SU-DHL-6 (cell line): ENCODE measurements at regions not wholly inside any gene's neighbourhood (a gene's known extent, or its start where the extent isn't known, plus 50 kb on each side); places are given as distances from the start of the nearest gene placed in this dataset.

Experiments
- H2AFZ ChIP-seq: fragments of 200-600 bp; sonication (generic); 2 replicates; pipeline ENCODE4 v1.6.1; 2014; ENCODE audit warnings: low read depth, mild to moderate bottlenecking, moderate library complexity, mixed read lengths, antibody characterized with exemption, low read length; ENCODE audit not compliant: severe bottlenecking
- H3F3A ChIP-seq: fragments of 200-600 bp; shearing (Covaris generic); 2 replicates; pipeline ENCODE4 v1.6.0; 2016; ENCODE audit warnings: antibody characterized with exemption, mild to moderate bottlenecking; ENCODE audit not compliant: insufficient read depth
- H3K27ac ChIP-seq: fragments of 200-600 bp; sonication (generic); 2 replicates; pipeline ENCODE4 v1.5.1; 2016; ENCODE audit warnings: low read depth, mild to moderate bottlenecking, low read length, moderate library complexity, mixed read lengths
- H3K27me3 ChIP-seq: fragments of 200-600 bp; sonication (generic), shearing (Covaris generic); 2 replicates; pipeline ENCODE4 v1.6.0; 2014; ENCODE audit warnings: mild to moderate bottlenecking, low read length
- H3K36me3 ChIP-seq: fragments of 200-600 bp; sonication (generic); 2 replicates; pipeline ENCODE4 v1.6.1; 2014; ENCODE audit warnings: mild to moderate bottlenecking, low read length, mixed read lengths
- H3K4me2 ChIP-seq: fragments of 300-600, 200-600 bp; shearing (Covaris generic), sonication (generic); 2 replicates; pipeline ENCODE4 v1.6.0; 2014; ENCODE audit warnings: low read length, low read depth, mild to moderate bottlenecking; ENCODE audit not compliant: poor library complexity, severe bottlenecking
- H3K4me3 ChIP-seq: fragments of 200-600 bp; sonication (generic); 2 replicates; pipeline ENCODE4 v1.5.1; 2014; ENCODE audit warnings: antibody characterized with exemption, low read length, mild to moderate bottlenecking, mixed read lengths; ENCODE audit not compliant: insufficient read depth, poor library complexity, severe bottlenecking
- H3K79me2 ChIP-seq: fragments of 200-600 bp; sonication (generic); 2 replicates; pipeline ENCODE4 v1.6.1; 2014; ENCODE audit warnings: mild to moderate bottlenecking, low read length, moderate library complexity; ENCODE audit not compliant: insufficient read depth
- H3K9ac ChIP-seq: fragments of 200-600 bp; sonication (generic); 2 replicates; pipeline ENCODE4 v1.7.0; 2014; ENCODE audit warnings: mild to moderate bottlenecking, low read length
- H3K9me2 ChIP-seq: fragments of 200-600 bp; sonication (generic); replicated peaks from 2 replicates; pipeline ENCODE4 v1.6.1; 2014; ENCODE audit warnings: low read length; ENCODE audit not compliant: insufficient read depth
- H3K9me3 ChIP-seq: fragments of 200-600 bp; sonication (generic); 2 replicates; pipeline ENCODE4 v1.6.1; 2014; ENCODE audit warnings: low read length, mixed read lengths; ENCODE audit not compliant: insufficient read depth
- H4K20me1 ChIP-seq: fragments of 200-600 bp; sonication (generic); 2 replicates; pipeline ENCODE4 v1.6.1; 2014; ENCODE audit warnings: low read depth, mild to moderate bottlenecking, antibody characterized with exemption, low read length, moderate library complexity, mixed read lengths
- CTCF ChIP-seq: fragments of 200-600 bp; sonication (generic); IDR thresholded peaks from one replicate; pipeline ENCODE4 v1.5.1; 2017; ENCODE audit warnings: antibody characterized with exemption, mild to moderate bottlenecking, low read length, moderate library complexity; ENCODE audit not compliant: insufficient read depth, poor library complexity, severe bottlenecking
- EZH2phosphoT487 ChIP-seq: fragments of 200-600 bp; sonication (generic), shearing (Covaris generic); conservative IDR thresholded peaks from 2 replicates; pipeline ENCODE4 v1.6.1; 2018; ENCODE audit warnings: mild to moderate bottlenecking, antibody characterized with exemption, low read length, moderate library complexity, mixed read lengths

DNA sequence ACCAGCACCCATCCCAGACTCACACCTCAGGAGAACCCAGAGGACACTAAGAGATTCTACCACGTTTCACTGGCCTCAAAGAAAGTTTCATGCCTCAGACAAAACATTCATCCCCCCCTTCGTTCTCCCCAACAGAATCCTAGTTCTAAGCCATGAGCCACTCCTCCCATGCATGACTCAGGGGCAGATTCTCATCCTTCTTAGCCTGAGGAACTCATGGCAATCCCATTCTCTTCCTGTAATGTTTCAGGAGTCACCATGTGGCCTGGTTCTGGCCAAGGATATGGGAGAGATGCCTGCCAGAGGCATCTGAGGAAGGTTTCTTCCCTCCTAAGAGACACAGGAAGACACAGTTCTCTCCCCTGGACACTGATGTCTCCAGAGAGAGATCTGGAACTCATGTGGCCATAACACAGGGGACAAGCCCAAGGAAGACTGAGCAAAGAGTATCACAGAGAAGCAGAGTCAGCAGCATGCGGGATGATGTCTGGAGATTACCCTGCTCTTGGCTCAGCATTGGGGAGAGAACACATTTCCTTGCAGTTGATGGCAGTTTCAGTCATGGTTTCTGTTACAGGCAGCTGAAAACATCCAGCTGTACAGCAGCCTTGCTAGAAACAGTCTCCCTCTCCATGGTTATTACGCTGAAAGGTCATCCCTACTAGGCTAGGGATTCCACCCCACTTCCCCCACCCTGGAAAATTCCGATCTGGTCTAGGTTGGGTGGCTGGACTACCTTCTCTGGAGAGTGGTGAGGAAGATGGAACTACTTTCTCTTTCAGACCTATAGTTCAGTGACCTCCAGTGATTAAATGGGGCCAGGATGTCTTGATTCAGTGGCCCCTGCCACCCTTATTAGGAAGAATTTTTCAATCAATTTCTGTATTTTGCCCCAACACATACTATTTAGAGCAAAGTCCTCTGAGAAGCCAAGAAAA is 115.4 kb downstream of the ZNF608 start:
- Histone ChIP-seq H3K79me2 (no peaks in the 10 kb centered on the region), H3K36me3 (peaks cover 18% of the 10 kb centered on the region), H4K20me1 (no peaks in the 10 kb centered on the region), H3F3A (no peaks in the 10 kb centered on the region), H3K9me3 (no peaks in the 10 kb centered on the region), H3K27ac (no peak overlapping the region), H3K4me3 (no peak overlapping the region), H3K9ac (no peak overlapping the region), H2AFZ (no peak overlapping the region), H3K9me2 (no peaks in the 10 kb centered on the region), H3K4me2 (no peak overlapping the region), H3K27me3 (no peaks in the 10 kb centered on the region)
- TF ChIP-seq EZH2phosphoT487 (no peak), CTCF (no peak)

DNA sequence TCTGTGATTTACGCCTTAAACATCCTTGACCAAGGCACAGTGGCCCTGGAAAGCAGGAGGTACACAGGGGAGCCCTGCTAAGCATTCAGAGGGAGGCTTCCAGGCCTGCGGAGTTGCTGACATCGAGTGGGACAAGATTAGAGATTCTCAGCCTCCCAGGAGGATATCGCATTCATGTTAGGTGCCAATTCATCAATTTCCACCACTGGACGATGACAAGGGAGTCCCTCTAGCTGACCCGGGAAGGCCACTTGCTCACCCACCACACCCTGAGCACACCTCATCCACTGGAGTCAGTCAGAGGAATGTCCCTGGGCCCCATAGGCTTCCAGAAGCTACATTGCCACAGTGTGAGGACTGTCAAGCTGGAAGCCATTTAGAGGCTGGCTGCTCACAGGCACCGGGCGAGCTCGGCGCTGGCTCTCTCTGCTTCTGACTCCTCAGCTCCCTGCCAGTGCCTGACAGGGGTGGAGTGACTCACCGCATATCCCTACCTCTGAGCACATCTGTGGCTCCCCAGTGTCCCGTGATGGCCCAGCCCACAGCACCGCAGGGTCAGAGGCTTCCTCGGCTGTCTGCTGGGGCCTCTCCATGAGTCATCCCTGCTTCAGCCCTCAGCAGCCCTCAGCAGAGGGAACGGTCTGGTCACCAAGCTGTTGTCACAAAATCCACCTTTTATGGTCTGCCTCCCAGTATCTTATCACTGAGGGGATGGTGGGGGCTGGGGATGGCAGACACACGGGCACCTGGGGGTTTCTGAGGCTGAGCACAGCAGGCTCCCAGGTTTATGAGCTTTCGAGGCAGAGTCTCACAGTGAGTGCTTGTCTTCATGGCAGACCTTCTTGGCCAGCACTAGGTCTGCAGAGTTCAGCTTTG is 117.5 kb downstream of the ZNF608 start:
- Histone ChIP-seq H3K9ac (no peak overlapping the region), H3K9me2 (no peaks in the 10 kb centered on the region), H3K9me3 (no peaks in the 10 kb centered on the region), H4K20me1 (no peaks in the 10 kb centered on the region), H3K27ac (no peak overlapping the region), H3F3A (no peaks in the 10 kb centered on the region), H2AFZ (no peak overlapping the region), H3K27me3 (no peaks in the 10 kb centered on the region), H3K4me3 (no peak overlapping the region), H3K79me2 (no peaks in the 10 kb centered on the region), H3K36me3 (no peaks in the 10 kb centered on the region; the same call in 1 of the 2 replicates), H3K4me2 (no peak overlapping the region)
- no peak for TF ChIP-seq EZH2phosphoT487
- no peak for TF ChIP-seq CTCF

DNA sequence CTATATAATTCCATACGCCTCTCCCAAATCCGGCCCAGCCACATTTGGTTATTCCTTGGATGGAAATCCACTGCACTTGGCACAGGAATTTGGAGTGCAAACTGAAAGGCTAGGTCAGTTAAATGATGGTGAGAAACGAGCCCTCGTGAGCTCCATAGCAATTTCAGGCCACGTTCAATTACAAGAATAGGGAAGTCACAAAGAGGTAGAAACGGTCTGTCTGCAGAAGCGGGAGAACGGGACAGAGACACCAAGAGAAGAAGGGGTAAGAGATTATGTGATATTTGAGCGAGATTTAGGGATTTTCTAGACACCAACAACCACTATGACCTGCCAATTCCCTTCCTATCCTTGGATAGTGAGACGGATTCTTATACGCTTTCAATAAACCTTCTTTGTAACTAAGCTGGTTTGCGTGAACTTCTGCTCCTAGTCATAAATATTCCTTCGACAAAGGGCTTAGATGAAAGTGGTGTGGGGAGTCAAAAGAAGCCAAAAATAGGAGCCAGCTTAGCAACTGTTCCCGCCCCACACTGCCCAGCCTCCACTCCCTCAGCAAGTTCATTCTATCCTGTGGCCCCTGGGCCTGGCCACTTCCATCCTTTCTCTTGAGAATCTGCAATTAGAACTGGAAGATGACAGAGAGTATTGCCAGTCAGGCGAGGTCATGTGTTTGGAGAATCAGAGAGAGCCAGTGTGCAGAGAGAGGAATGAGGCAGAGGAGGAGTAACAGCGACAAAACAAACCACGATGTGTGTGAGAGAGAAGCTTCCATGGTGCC is 118.4 kb downstream of the ZNF608 start:
- H3K9me3 ChIP-seq, result no peaks in the 10 kb centered on the region
- no peaks in the 10 kb centered on the region for H3K36me3 ChIP-seq
- no peaks in the 10 kb centered on the region for H3K9me2 ChIP-seq
- no peaks in the 10 kb centered on the region for H3F3A ChIP-seq
- no peak overlapping the region for H2AFZ ChIP-seq
- no peak overlapping the region for H3K4me3 ChIP-seq
- no peaks in the 10 kb centered on the region for H4K20me1 ChIP-seq
- H3K27ac ChIP-seq, result no peak overlapping the region
- no peaks in the 10 kb centered on the region for H3K27me3 ChIP-seq
- H3K9ac ChIP-seq, result no peak overlapping the region
- H3K4me2 ChIP-seq, result no peak overlapping the region
- TF ChIP-seq CTCF (no peak), EZH2phosphoT487 (no peak)
- no peaks in the 10 kb centered on the region for H3K79me2 ChIP-seq
